LHCN-M2 (cell line): ENCODE measurements at regions not wholly inside any gene's neighbourhood (a gene's known extent, or its start where the extent isn't known, plus 50 kb on each side); places are given as distances from the start of the nearest gene placed in this dataset.

Experiments used
- DNase-seq: peaks from one replicate; pipeline ENCODE4 v3.0.0-alpha.2; 2012; ENCODE audit warnings: low read depth

DNA sequence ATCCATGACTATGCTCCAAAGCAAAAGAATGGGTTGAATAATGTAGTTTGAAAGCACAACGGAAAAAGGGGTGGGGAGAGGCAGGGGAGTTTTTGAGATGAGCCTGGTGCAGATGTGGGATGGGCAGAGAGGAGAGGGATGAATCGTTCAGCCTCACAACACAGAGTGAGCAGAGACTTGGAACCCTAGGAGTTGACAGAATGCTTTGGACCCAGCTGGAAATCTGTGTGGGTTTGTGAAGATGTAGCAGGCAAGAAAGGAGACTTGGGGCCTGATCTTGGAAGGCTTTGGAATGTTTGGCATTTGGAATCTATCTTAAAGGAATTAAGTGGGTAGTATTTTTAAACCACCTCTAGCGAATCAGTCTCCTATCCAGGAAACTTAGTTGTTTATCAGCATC, 66.0 kb upstream of the KCTD1 start:
- no peak for DNase-seq
